NCI-H226 (cell line): ENCODE measurements at regions not wholly inside any gene's neighbourhood (a gene's known extent, or its start where the extent isn't known, plus 50 kb on each side); places are given as distances from the start of the nearest gene placed in this dataset.
"Not testable (repeated sequence)": the region's sequence is repeated elsewhere in the genome, so short reads cannot be mapped to it uniquely, and the experiment has no call there.

Experiments used
- DNase-seq: peaks from one replicate; pipeline ENCODE4 v3.0.0-alpha.2; 2015

DNA sequence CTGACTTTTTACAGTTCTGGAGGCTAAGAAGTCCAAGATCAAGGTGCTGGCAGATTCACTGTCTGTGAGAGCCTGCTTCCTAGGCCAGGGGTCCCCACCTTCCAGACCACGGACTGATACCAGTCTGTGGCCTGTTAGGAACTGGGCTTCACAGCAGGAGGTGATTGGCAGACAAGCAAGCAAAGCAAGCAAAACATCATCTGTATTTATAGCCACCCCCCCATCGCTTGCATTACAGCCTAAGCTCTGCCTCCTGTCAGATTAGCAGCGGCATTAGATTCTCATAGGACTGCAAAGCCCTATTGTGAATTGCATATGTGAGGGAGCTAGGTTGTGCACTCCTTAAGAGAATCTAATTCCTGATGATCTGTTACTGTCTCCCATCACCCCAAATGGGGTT is 194.7 kb upstream of the THRB start:
- no peak for DNase-seq

DNA sequence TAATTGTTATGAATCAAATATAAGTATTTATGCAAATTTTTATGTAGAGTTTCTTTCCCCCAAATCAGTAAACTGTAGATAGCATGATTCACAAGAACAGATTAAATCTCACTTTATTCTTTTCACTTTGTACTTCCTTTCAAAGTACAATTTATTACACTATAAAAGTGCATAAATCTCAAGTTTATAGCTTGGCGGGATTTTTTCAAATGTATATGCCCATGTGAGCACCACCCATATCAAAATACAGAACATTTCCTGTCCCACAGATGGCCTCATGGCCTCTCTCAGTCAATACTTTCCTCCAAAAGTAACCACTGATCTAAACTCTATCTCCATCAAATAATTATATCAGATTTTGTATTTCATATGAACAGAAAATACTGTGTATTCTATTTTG is 196.1 kb upstream of the THRB start:
- DNase-seq: no peak

- DNase-seq: not testable (repeated sequence)
Measured at GRCh38 chr3:24699078-24699477, 204.4 kb upstream of the THRB start.

GRCh38 chr3:24704496-24704895 is 209.8 kb upstream of the THRB start:
- peak; percentile 78 for DNase-seq

DNA sequence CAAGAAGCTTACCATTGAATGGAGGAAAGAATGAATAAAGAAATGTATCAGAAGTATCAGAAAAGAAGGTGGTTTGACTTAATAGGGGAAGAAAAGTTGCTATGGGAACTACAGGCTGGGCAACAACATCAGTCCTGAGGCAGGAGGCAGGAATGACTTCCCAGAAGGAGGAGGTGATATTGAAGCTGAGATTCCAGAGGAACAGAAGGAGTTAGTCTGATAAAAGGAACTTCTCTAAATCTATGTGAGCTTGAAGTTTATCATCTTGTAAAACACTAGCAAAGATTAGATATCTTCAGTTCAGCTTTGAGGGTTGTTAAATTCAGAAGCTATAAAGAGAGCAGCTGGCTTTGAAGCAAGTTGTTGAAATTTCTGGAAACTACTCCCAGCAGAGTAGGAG is 213.3 kb upstream of the THRB start:
- DNase-seq: no peak

DNA sequence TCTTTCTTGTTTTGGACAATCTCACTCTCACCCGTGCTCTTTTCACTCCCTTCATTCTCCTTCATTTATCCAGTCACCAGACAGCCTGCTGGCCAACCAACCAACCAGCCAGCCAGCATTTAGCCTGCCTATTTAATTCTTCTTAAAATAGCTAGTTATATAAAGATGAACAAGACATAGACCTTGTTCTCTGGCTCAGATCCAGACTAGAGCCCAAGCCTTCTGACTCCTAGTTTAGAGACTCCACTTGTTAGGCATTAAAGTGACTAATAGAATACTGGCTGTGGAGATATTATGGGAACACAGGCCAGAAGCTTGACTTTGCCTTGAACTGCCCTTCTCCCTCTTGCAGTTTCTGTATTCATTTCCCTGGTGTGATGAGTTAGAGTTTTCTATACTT is 215.3 kb upstream of the THRB start:
- no peak for DNase-seq

GRCh38 chr3:24713516-24713915 is 218.9 kb upstream of the THRB start:
- DNase-seq: no peak

GRCh38 chr3:24714436-24714835 is 219.8 kb upstream of the THRB start:
- DNase-seq: no peak

- DNase-seq: no peak
Measured at GRCh38 chr3:24715171-24715792, 220.6 kb upstream of the THRB start.

GRCh38 chr3:24722087-24722486 is 227.4 kb upstream of the THRB start:
- no peak for DNase-seq

DNA sequence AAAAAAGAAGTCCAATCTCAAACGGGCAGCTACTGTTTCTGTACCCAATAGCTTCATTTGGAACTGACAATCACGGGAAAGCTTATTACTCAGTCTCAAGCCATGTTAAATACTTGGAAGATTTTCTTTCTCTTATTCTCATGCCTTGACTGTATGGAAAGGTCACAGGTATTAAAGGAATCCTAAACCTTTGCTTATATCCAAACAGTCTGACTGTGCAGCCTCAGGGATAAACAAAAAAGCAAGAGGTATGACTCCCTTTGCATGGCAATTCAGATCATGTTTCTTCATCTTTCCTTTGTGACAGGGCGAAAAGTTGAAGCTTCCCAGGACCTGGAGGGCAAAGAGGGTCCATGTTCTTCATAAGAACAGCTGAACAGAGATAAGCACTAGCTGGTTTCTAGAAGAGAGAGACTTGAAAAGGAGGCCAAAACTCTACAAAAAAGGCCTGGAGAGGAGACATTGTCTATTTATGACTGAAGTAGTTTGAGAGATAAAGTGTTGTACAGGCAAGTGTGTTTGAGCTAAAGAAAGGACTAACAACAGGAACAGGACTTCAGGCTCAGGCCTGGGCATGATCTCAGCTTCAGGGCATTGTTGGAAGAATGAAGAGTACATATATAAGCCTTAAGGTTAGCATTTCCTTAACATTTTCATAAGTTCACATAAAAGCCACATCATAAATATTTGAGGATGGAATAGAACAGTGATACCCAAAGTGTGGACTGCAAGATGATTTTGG is 231.0 kb upstream of the THRB start:
- DNase-seq: no peak

- no peak for DNase-seq
Measured at GRCh38 chr3:24726423-24726822, 231.8 kb upstream of the THRB start.

GRCh38 chr3:24730173-24730572 is 235.5 kb upstream of the THRB start:
- DNase-seq: no peak

DNA sequence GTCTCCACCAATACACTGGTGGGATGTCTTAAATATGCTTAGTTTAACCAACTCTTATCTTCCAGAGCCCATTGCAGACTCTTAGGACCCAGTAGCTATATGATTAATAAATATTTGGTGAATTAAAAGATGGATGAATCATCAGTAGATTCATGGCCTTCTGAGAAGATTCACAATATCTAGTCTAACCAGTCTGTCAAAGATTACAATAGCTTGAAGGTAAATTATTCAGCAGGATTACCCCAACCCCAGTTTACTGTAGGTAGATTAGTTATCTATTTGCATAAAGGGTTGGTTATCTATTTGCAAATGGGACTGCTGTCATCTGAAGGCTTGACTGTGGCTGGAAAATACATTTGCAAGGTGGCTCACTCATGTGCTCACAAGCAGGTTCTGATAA is 239.4 kb upstream of the THRB start:
- no peak for DNase-seq

DNA sequence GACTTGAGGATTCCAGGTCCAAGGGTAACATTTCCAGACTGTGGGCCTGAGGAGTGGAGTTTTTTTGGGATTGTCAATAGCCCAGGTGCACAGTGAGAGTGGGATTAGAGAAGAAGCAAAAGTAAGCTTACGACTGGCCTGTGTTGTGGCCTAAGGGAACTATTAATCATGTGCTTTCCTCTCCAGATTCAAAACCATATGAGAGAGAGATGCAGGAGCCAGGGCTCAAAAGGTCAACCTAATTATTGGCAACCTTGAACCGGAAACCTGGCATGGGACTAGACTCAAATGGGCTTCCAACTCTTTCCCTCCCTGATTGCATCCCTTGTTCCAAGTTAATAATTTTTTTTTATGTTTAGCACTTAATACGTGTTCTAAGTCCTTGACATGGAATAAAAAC is 242.1 kb upstream of the THRB start:
- no peak for DNase-seq

- DNase-seq: no peak
Measured at GRCh38 chr3:24740326-24740725, 245.7 kb upstream of the THRB start.

DNA sequence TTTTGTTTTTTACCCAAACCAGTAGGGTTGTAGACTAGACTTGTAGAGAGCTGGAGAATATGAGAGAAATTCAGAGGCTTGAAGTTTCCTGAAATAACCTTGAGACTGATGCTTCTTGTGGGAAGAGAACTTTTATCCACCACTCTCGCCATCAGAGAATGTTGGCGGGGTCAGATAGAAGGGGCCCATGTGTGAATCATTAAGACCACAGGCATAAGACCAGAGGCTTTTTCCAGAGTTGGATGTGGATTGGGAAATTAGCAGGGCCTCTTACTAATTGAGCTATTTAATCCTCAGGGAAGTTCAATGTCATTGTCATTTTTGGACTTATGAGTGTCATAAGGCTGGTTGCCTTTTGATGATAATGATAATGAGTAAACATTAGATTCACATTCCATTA is 246.9 kb upstream of the THRB start:
- no peak for DNase-seq

DNA sequence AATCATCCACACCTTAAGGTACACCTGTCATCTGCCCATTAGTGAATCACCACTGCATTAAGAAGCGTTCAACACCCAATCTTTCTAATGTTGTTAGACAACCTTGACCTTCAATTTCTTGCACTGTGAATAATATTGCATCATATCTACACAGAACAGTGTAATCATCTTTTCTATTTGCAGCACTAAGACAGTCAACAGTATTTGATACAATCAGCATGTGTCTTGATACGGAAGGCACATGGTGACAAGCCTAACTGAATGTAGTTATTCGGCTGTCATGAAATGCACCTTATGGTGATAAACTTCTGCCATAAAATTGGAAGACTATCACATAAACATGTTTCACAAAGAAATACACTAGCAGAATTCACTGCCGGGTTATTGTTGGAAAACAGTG is 253.9 kb upstream of the THRB start:
- no peak for DNase-seq

GRCh38 chr3:24751020-24751419 is 256.4 kb upstream of the THRB start:
- DNase-seq: no peak

- no peak for DNase-seq
Measured at GRCh38 chr3:24756101-24756888, 261.6 kb upstream of the THRB start.

DNA sequence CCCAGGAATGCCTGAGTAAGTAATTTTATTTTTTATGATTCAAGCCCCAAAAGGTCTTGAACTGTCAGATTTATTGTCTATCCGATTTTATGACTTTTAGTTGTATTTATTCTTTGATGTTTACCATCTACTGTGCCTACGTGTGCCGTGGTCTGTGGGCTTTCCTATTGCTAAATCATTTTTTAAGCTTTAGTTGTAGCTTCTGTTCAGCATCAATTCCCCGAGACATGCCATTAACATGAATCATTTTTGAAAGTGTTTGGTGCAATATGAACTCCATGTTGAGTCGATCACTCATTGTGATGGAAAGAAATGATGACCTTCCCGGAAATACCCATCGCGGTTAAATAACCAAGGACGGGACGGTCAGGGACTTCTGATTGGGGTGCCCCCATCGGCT is 268.7 kb upstream of the THRB start:
- peak; percentile 29 for DNase-seq

DNA sequence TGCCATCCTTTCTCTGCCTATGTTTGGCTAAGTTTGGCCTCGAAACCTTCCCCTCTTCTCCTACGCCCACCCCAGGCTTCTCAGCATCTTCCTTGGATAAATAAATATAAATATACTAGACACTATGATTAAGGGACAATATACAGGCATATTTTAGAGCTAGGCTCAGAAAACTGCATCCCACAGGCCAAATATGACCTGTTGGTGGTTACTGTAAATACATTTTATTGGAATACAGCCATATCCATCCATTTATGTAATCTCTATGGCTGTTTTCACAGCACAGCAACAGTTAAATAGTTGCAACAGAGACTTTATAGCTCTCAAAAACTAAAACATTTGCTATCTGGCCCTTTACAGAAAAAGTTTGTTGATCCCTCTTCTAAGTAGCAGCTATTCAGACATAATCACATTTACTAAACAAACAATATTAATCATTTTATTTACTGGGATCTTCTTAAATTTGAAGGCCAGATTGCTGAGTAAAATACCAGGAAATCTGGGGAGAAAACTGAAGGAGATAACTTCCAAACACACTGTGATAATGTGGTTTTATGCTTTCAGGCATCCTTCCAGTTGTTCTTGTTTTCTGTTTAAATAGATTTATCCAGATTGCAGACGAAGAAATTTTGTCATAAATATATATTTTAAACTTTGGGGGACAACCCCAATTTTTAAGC is 269.7 kb upstream of the THRB start:
- no peak for DNase-seq

DNA sequence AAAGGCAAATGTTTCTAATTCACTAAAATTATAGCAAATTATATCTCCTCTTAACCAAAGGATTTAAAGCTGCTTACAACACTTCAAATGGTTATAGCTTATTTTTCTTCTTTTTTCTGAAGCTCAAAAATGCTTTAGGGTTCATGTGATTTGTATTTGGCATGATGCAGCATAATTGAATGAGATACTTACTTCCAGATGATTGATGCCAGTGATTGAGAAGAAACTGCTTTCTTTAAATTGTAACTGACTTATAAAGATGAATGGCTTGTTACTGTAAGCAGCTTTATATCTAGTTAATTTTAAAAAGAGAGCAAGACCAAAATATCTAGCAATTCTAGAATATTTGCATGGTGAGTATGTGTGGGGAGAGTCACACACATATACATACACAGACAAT is 270.7 kb upstream of the THRB start:
- no peak for DNase-seq

DNA sequence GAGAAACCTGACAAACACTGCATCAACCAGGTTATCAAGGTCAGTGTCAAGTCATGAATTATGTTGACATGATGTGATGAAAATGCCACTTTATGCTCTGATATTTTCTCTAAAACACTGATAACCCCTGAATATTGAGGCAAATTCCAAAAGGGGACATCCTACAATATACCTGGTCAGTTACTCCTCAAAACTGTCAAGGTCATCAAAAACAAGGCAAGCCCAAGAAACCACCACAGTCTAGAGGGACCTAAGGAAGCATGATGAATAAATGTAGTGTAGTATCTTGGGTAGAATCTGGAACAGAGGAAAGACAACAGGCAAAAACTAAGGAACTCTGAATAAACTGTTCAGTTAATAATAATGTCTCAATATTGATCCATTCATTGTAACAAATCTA is 275.3 kb upstream of the THRB start:
- no peak for DNase-seq
